SH-SY5Y (cell line): ENCODE measurements at regions not wholly inside any gene's neighbourhood (a gene's known extent, or its start where the extent isn't known, plus 50 kb on each side); places are given as distances from the start of the nearest gene placed in this dataset.

Source experiments
- GATA2 ChIP-seq: IDR thresholded peaks from 2 replicates; pipeline ENCODE4 v1.6.1; 2011; ENCODE audit warnings: mild to moderate bottlenecking, low read depth, low read length
- GATA3 ChIP-seq: IDR thresholded peaks from 2 replicates; pipeline ENCODE4 v1.6.1; 2011; ENCODE audit warnings: low read depth, mild to moderate bottlenecking, low read length, moderate library complexity

- TF ChIP-seq GATA2 (no peak), GATA3 (no peak)
These were observed 259.8 kb upstream of the APCDD1 start for GRCh38 chr18:10194592-10194991.
